A172 (cell line): ENCODE measurements at regions not wholly inside any gene's neighbourhood (a gene's known extent, or its start where the extent isn't known, plus 50 kb on each side); places are given as distances from the start of the nearest gene placed in this dataset.
A peak's percentile ranks its signal among the peaks of the same experiment; 100 is the strongest.
"Not testable (repeated sequence)": the region's sequence is repeated elsewhere in the genome, so short reads cannot be mapped to it uniquely, and the experiment has no call there.

ENCODE experiments used
- DNase-seq: peaks from one replicate; pipeline ENCODE4 v3.0.0-alpha.2; 2015; ENCODE audit warnings: low spot score

DNA sequence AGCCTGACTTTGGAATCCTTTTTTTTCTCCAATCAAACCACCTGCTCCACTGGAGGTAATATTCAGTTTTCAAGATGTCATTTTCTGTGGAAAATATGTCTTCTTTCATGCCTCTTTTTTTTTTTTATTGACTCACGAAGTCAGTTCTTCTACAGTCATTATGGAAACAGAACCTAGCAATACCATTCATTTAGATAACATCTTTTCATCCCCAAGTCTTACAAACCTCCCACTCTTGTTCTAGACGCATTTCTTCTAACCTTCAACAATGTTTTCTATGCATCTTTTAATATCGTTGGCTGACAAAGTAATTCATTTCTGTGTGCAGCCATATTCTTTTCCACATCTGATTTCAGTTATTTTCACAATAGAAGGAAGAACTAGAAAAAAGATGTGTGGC, 474.3 kb upstream of the CCDC196 start:
- no peak for DNase-seq

DNA sequence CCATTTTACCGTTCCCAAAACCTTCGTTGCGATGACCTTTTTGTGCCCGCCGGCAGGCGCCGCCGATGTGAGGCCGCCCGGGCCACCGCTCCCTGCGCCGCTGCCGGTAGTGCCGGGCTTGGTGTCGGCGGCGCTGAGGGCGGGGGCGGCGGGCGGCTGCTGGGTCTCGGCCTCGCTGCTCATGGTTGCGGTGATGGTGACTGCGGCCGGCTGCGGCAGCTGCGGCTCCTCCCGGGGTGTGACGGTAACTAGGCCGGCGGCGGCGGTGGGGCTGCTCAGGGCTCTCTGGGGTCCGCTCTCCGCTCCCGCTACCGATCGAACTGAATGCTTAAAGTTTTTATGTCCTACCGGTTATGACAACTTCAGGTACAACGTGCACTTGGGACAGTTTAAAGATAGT, 472.6 kb upstream of the CCDC196 start:
- DNase-seq, result not testable (repeated sequence)

DNA sequence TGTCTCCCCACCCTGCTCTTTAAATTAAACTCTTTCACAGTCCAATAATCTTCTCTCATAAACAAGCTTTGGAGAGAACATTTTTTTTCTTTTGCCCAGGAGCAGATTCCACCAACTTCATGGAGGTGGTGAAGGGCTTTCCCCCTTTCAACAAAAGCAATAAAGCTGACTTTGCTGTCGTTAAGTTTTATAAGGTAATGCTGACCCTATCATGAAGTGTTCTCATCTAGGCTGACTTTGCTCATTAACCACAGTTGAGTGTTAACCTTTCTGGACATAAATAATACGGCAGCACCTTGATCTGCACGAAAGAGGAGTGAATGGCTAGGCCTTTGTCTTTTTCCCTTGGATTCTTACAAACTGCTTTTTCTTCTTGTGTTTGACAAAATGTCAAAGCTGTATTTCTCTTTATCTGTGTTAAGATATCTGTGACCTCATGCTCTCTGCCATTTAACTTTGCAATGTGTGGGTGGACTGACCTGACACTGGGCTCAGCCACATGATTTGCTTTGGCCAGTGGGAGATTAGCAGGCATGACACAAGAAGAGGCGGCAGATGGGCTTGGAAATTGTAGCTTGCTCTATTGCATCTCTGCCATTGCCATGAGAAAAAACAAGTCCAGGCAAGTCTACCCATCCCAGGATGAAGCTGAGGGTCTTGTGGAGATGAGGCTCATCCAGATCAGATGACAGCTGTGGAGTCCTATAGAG, 470.9 kb upstream of the CCDC196 start:
- no peak for DNase-seq

DNA sequence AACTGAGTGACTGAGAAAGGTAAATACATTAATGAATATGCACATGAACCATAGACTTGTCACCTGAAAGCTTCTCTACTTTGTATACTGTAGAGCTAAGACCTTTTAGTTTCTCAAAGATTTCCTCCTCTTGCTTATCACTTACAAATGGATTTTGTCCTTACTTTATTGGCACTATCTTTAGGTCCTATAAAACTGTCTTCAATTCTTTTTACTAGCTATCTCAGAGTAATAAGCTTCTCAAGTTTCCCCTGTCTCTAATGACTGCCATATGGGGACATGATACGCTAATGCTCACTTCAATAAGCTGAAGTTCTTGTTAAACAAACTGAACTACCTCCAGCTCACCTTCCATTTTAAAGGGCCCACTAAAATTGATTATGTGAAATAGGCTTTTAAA, 468.2 kb upstream of the CCDC196 start:
- no peak for DNase-seq

- no peak for DNase-seq
These were observed 463.6 kb upstream of the CCDC196 start for GRCh38 chr14:66022526-66022925.

GRCh38 chr14:66025779-66026178, 460.4 kb upstream of the CCDC196 start:
- DNase-seq, result no peak

- DNase-seq, result not testable (repeated sequence)
These were observed 454.2 kb upstream of the CCDC196 start for GRCh38 chr14:66031981-66032380.

- DNase-seq, result no peak
These were observed 453.4 kb upstream of the CCDC196 start for GRCh38 chr14:66032800-66033199.

GRCh38 chr14:66036547-66036946, 449.6 kb upstream of the CCDC196 start:
- no peak for DNase-seq

GRCh38 chr14:66037361-66037760, 448.8 kb upstream of the CCDC196 start:
- DNase-seq, result no peak

DNA sequence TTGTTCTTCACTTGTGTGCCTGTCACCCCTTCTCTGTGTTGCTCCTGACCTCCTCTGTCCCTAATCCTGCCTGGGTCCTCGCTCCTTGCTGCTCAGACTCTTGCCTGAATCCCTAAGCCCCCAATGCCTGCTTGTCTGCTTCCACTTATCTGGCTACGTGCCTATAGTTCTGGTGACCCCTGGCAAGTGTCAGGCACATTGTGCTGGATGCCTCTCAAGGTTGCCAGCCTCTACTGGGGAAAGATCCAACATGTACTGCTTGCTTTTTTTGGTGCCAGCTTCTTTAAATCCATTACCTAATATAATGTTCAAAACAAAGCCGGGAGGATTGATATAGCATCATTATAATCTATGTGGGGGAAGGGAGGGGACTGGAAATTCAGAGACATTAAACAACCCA, 448.0 kb upstream of the CCDC196 start:
- DNase-seq, result no peak

- DNase-seq, result peak; percentile 8
These were observed 447.6 kb upstream of the CCDC196 start for GRCh38 chr14:66038618-66039017.

GRCh38 chr14:66039495-66039894, 446.7 kb upstream of the CCDC196 start:
- no peak for DNase-seq

GRCh38 chr14:66041582-66041981, 444.6 kb upstream of the CCDC196 start:
- DNase-seq, result no peak

GRCh38 chr14:66043921-66044320, 442.2 kb upstream of the CCDC196 start:
- no peak for DNase-seq

DNA sequence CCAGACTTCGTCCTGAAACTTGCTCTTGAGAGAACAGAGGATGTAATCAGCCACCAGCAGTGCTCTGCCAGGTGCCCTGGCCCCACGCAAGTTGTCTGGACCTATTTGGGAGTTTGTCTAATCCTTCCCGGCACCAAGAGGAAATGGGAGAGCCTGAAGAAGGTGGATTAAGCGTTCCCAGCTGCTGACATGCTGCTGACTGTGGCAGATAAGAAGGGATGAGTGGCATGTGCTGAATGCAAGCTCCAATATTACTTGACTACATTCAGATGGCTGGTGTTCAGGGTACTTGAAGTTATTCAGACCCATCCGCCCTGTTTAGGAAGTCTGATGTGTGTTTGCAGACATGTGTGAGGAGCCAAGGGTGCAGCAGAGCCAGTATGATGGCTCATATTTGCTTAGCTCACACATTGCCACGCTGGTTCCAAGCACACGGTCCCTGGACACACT, 440.6 kb upstream of the CCDC196 start:
- no peak for DNase-seq

- DNase-seq, result no peak
These were observed 440.1 kb upstream of the CCDC196 start for GRCh38 chr14:66046035-66046434.

DNA sequence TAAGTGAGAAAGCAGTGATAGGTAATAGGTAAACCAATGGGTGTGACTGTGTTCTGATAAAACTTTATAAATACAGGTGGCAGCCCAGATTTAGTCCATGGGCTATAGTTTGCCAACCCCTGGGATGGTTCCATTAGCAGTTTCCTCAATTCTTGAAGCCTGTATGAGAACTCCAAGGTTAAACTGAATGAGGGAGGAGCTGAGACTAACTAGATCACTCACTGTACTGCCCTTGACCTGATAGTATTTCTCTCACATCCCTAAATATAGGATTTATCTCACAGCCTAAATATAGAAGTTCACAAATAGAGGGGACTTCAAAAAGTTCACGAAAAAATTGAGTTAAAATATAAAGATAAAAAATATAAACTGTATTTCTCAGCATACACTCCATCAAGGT, 439.6 kb upstream of the CCDC196 start:
- DNase-seq, result no peak

DNA sequence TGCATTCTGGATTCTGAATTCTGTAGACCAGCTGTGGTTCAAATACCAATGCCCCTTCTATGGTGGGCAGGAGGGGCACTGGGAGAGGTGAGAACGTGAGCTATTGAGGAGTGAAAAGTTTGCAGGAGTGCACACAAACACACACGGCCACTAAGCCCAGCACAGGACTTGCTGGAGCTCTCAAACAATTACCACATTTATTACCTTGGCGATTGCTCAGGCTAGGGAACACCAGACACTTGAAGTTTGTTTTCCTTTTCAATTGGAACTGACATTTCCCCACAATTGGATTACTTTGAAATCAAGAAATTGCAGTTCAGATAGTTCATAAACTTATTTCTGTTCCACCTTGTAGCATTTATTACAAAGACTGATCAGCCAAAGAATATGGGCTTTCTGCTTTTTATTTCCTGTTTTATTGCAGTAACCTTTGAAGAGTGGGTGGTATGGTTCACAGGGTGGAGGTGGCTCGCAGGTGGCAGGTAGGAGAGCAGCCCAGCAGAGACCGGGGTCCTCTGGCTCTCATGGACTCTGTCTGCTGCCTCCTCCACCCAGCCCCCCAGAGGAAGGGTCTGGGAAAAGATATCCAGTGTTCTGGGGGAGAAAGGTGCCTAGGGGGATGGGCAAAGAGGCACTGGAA, 429.8 kb upstream of the CCDC196 start:
- DNase-seq, result no peak

- DNase-seq, result no peak
These were observed 429.1 kb upstream of the CCDC196 start for GRCh38 chr14:66056926-66057552.

- no peak for DNase-seq
These were observed 421.0 kb upstream of the CCDC196 start for GRCh38 chr14:66065188-66065587.

DNA sequence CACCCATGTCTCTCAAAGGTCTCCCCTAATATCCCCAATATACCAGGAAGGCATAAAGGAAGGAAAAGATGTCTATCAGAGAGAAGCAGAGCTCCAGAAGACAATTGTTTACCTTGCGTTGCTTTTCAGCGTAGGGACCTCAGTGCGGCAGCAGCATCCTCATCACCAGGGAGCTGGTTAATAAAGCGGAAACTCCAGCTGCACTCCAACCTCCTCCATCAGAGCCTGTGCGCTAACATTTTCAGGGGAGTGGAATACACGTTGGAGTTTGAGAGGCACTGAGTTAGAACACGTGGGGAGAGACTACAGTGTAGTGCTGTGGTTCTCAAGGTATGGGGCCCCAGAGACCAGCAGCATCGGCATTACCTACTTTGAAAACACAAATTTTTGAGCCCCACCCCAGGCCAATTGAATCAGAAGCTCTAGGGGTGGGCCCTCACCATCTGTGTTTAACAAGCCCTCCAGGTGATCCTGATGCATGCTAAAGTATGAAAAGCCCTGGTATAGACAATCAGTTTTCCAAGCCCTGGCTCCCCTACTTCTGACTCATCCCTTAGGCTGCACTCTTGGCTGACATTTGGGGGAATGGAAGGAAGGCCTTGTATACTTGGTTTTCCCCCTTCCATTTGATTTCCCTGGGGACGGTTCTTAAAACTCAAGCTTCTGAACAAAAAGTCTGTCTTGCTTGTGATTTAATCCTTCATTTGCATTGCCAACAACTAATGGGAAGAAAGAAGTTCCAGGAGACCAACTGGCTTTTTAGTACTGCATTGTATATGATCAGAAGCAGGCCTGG, 419.0 kb upstream of the CCDC196 start:
- no peak for DNase-seq
